ENCODE measurements at regions not wholly inside any gene's neighbourhood (a gene's known extent, or its start where the extent isn't known, plus 50 kb on each side); places are given as distances from the start of the nearest gene placed in this dataset.
"Not testable (repeated sequence)": the region's sequence is repeated elsewhere in the genome, so short reads cannot be mapped to it uniquely, and the experiment has no call there.

GRCh38 chrX:109886122-109886761, 116.7 kb upstream of the TMEM164 start:
- TF ChIP-seq CTCF (IDR thresholded peaks at IDR 0.05; ENCODE audit: unreplicated experiment in 3 of 3): peak; percentile 78 to 81 (median 81)
- Mint-ChIP-seq H3K36me3 (ENCODE audit: low read depth) (no peaks in the 10 kb centered on the region), H3K4me1 (no peaks in the 10 kb centered on the region), H3K27me3 (ENCODE audit: low read depth) (peaks cover 4% of the 10 kb centered on the region), H3K4me3 (no peak overlapping the region), H3K9me3 (no peaks in the 10 kb centered on the region), H3K27ac (no peak overlapping the region)

- Mint-ChIP-seq H3K36me3 (ENCODE audit: low read depth) (no peaks in the 10 kb centered on the region), H3K27me3 (ENCODE audit: low read depth) (peaks cover 4% of the 10 kb centered on the region), H3K27ac (no peak overlapping the region), H3K4me1 (no peaks in the 10 kb centered on the region), H3K4me3 (no peak overlapping the region), H3K9me3 (no peaks in the 10 kb centered on the region)
- peak; percentile 44 to 50 (median 48) for TF ChIP-seq CTCF (IDR thresholded peaks at IDR 0.05; ENCODE audit: unreplicated experiment in 3 of 3)
Observed at GRCh38 chrX:109889289-109890006, 113.5 kb upstream of the TMEM164 start.

- no peak overlapping the region for H3K27ac Mint-ChIP-seq
Observed at GRCh38 chrX:109890300-109890699, 112.6 kb upstream of the TMEM164 start.

GRCh38 chrX:109890910-109891502, 111.9 kb upstream of the TMEM164 start:
- Mint-ChIP-seq H3K9me3 (no peaks in the 10 kb centered on the region), H3K4me3 (no peak overlapping the region), H3K27ac (no peak overlapping the region), H3K4me1 (no peaks in the 10 kb centered on the region), H3K27me3 (ENCODE audit: low read depth) (peaks cover 4% of the 10 kb centered on the region), H3K36me3 (ENCODE audit: low read depth) (no peaks in the 10 kb centered on the region)
- TF ChIP-seq CTCF (IDR thresholded peaks at IDR 0.05; ENCODE audit: unreplicated experiment in 3 of 3): peak; percentile 87 to 94 (median 92)

More at GRCh38 chrX:109890300-109890699, 112.6 kb upstream of the TMEM164 start:
- peaks cover 4% of the 10 kb centered on the region for H3K27me3 Mint-ChIP-seq (ENCODE audit: low read depth)
- H3K4me3 Mint-ChIP-seq: no peak overlapping the region
- H3K36me3 Mint-ChIP-seq (ENCODE audit: low read depth): no peaks in the 10 kb centered on the region
- no peaks in the 10 kb centered on the region for H3K9me3 Mint-ChIP-seq
- no peak for TF ChIP-seq CTCF (IDR thresholded peaks at IDR 0.05; ENCODE audit: unreplicated experiment in 3 of 3)
- H3K4me1 Mint-ChIP-seq: no peaks in the 10 kb centered on the region

- not testable (repeated sequence) for H3K4me3 Mint-ChIP-seq; H3K4me1 Mint-ChIP-seq; H3K27me3 Mint-ChIP-seq (ENCODE audit: low read depth); H3K27ac Mint-ChIP-seq; H3K36me3 Mint-ChIP-seq (ENCODE audit: low read depth)
- H3K9me3 Mint-ChIP-seq: peaks cover 15% of the 10 kb centered on the region
Observed at GRCh38 chrX:109896024-109896423, 106.9 kb upstream of the TMEM164 start.

GRCh38 chrX:109902665-109903064, 100.2 kb upstream of the TMEM164 start:
- no peak overlapping the region for H3K27ac Mint-ChIP-seq
- H3K36me3 Mint-ChIP-seq (ENCODE audit: low read depth): no peaks in the 10 kb centered on the region
- TF ChIP-seq CTCF (IDR thresholded peaks at IDR 0.05; ENCODE audit: unreplicated experiment in 3 of 3): no peak
- H3K9me3 Mint-ChIP-seq: peaks cover 24% of the 10 kb centered on the region
- H3K4me3 Mint-ChIP-seq: no peak overlapping the region
- no peaks in the 10 kb centered on the region for H3K27me3 Mint-ChIP-seq (ENCODE audit: low read depth)
- no peaks in the 10 kb centered on the region for H3K4me1 Mint-ChIP-seq

All from nephron (organoid).